Fibroblast of lung (primary cell): ENCODE measurements at regions not wholly inside any gene's neighbourhood (a gene's known extent, or its start where the extent isn't known, plus 50 kb on each side); places are given as distances from the start of the nearest gene placed in this dataset.

Experiments used
- CTCF ChIP-seq, 2 donors: IDR thresholded peaks in 1 of 2; conservative IDR thresholded peaks in 1 of 2; 1 replicate in 1 of 2; 2 replicates in 1 of 2; pipeline ENCODE4 v1.5.1; 2011 to 2012; ENCODE audit warnings: low read length in 2 of 2, control low read depth in 1 of 2, inconsistent platforms in 1 of 2, low read depth in 1 of 2, mild to moderate bottlenecking in 1 of 2
- EZH2 ChIP-seq: IDR thresholded peaks from 2 replicates; pipeline ENCODE4 v1.5.1; 2012; ENCODE audit warnings: low read length, control low read depth, mild to moderate bottlenecking; ENCODE audit errors: missing control alignments

- no peak for TF ChIP-seq CTCF (conservative IDR thresholded peaks at IDR 0.05 in 1 of 2, IDR thresholded peaks at IDR 0.05 in 1 of 2; ENCODE audit: low read depth in 1 of 2, low read length in 2 of 2)
- no peak for TF ChIP-seq EZH2
Measured at GRCh38 chr10:2834214-2834613, 233.1 kb upstream of the PFKP start.
